ENCODE measurements at regions not wholly inside any gene's neighbourhood (a gene's known extent, or its start where the extent isn't known, plus 50 kb on each side); places are given as distances from the start of the nearest gene placed in this dataset.

DNA sequence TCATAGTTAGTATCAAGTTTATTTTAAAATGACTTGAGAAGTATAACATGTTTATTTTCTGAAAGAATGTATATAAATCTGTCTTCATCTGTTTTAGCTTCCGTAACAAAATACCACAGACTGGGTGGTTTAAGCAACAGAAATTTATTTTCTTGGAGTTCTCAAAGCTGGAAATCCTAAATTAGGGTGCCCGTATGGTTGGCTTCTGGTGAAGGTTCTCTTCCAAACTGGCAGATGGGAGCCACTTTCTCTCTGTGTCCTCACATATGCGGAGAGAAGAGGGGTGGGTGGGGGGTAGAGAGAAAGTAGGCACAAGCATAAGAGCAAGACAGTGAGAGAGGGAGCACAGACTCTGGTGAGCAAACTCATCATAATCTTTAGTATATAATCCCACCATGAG, 142.3 kb downstream of the ZIC1 start:
- TF ChIP-seq POLR2A (IDR thresholded peaks at IDR 0.05; ENCODE audit: low read depth, low read length) (no peak), TAF1 (IDR thresholded peaks at IDR 0.05; ENCODE audit: low read depth, low read length) (no peak), POLR2AphosphoS5 (IDR thresholded peaks at IDR 0.05; ENCODE audit: low read depth, low read length) (no peak), POU2F2 (IDR thresholded peaks at IDR 0.05; ENCODE audit: low read depth, low read length) (no peak)

All from GM12891 (cell line).